ENCODE measurements at regions not wholly inside any gene's neighbourhood (a gene's known extent, or its start where the extent isn't known, plus 50 kb on each side); places are given as distances from the start of the nearest gene placed in this dataset.
"Not testable (repeated sequence)": the region's sequence is repeated elsewhere in the genome, so short reads cannot be mapped to it uniquely, and the experiment has no call there.

- no peak for DNase-seq (ENCODE audit: low spot score)
Observed at GRCh38 chr6:110558575-110558974, 82.2 kb upstream of the SLC22A16 start.

GRCh38 chr6:110557199-110557598, 80.8 kb upstream of the SLC22A16 start:
- no peak for DNase-seq (ENCODE audit: low spot score)

- DNase-seq (ENCODE audit: low spot score), result no peak
Observed at GRCh38 chr6:110556317-110557110, 80.1 kb upstream of the SLC22A16 start.

GRCh38 chr6:110554966-110555460, 78.6 kb upstream of the SLC22A16 start:
- no peak for DNase-seq (ENCODE audit: low spot score)

GRCh38 chr6:110554441-110554840, 78.0 kb upstream of the SLC22A16 start:
- DNase-seq (ENCODE audit: low spot score), result no peak

- no peak for DNase-seq (ENCODE audit: low spot score)
Observed at GRCh38 chr6:110552901-110553641, 76.7 kb upstream of the SLC22A16 start.

GRCh38 chr6:110552076-110552475, 75.7 kb upstream of the SLC22A16 start:
- DNase-seq (ENCODE audit: low spot score), result no peak

- no peak for DNase-seq (ENCODE audit: low spot score)
Observed at GRCh38 chr6:110551088-110551487, 74.7 kb upstream of the SLC22A16 start.

GRCh38 chr6:110550353-110550752, 73.9 kb upstream of the SLC22A16 start:
- DNase-seq (ENCODE audit: low spot score), result no peak

GRCh38 chr6:110549277-110549676, 72.9 kb upstream of the SLC22A16 start:
- DNase-seq (ENCODE audit: low spot score), result no peak

- DNase-seq (ENCODE audit: low spot score), result no peak
Observed at GRCh38 chr6:110548110-110548847, 71.9 kb upstream of the SLC22A16 start.

GRCh38 chr6:110547266-110547964, 71.0 kb upstream of the SLC22A16 start:
- no peak for DNase-seq (ENCODE audit: low spot score)

GRCh38 chr6:110545081-110545872, 68.9 kb upstream of the SLC22A16 start:
- DNase-seq (ENCODE audit: low spot score), result no peak

GRCh38 chr6:110544472-110544871, 68.1 kb upstream of the SLC22A16 start:
- DNase-seq (ENCODE audit: low spot score), result no peak

GRCh38 chr6:110543106-110543505, 66.7 kb upstream of the SLC22A16 start:
- no peak for DNase-seq (ENCODE audit: low spot score)

- DNase-seq (ENCODE audit: low spot score), result no peak
Observed at GRCh38 chr6:110542311-110543024, 66.1 kb upstream of the SLC22A16 start.

GRCh38 chr6:110541701-110542309, 65.4 kb upstream of the SLC22A16 start:
- DNase-seq (ENCODE audit: low spot score), result no peak

GRCh38 chr6:110539277-110540019, 63.0 kb upstream of the SLC22A16 start:
- DNase-seq (ENCODE audit: low spot score), result not testable (repeated sequence)
